Calu3 (cell line): ENCODE measurements at regions not wholly inside any gene's neighbourhood (a gene's known extent, or its start where the extent isn't known, plus 50 kb on each side); places are given as distances from the start of the nearest gene placed in this dataset.

ENCODE experiments used
- BruUV-seq: library from RNA; stranded (reverse); fragments of 400-500 nt; replicated peaks from 2 replicates; lab custom pipeline; 2021; lab: Mats Ljungman, UMichigan
- CTCF ChIA-PET: fragments of 300-600 bp; sonication (Branson Sonifier 250); formaldehyde crosslinking; loops from one replicate; lab custom pipeline; 2022; ENCODE audit warnings: antibody characterized with exemption; lab: Charles Lee
- DNase-seq: peaks from one replicate; pipeline ENCODE4 v3.0.0; 2022
- H3K27ac Mint-ChIP-seq: one replicate; pipeline ENCODE4 v1.8.0; 2022; ENCODE audit warnings: mixed read lengths; ENCODE audit not compliant: unreplicated experiment
- H3K27me3 Mint-ChIP-seq: one replicate; pipeline ENCODE4 v1.8.0; 2022; ENCODE audit warnings: mixed read lengths; ENCODE audit not compliant: unreplicated experiment
- H3K36me3 Mint-ChIP-seq: one replicate; pipeline ENCODE4 v1.8.0; 2022; ENCODE audit warnings: mild to moderate bottlenecking, moderate library complexity, mixed read lengths; ENCODE audit not compliant: insufficient read depth, unreplicated experiment
- H3K4me1 Mint-ChIP-seq: one replicate; pipeline ENCODE4 v1.8.0; 2022; ENCODE audit warnings: mild to moderate bottlenecking, low read depth, mixed read lengths; ENCODE audit not compliant: unreplicated experiment
- H3K4me3 Mint-ChIP-seq: one replicate; pipeline ENCODE4 v1.8.0; 2022; ENCODE audit warnings: mild to moderate bottlenecking, low read depth, moderate library complexity, mixed read lengths; ENCODE audit not compliant: unreplicated experiment
- H3K9me3 Mint-ChIP-seq: one replicate; pipeline ENCODE4 v1.8.0; 2022; ENCODE audit warnings: low read depth, mixed read lengths; ENCODE audit not compliant: unreplicated experiment
- intact Hi-C: fragments of 100-400 bp; cut with micrococcal nuclease; formaldehyde crosslinking; loops from one replicate; pipeline ENCODE4 v1.10.0; 2022; ENCODE audit not compliant: unreplicated experiment
- TF ChIP-seq, protein P1 (sequence below): fragments of 200-600 bp; IDR thresholded peaks from one replicate; pipeline ENCODE4 v1.8.0; 2022; ENCODE audit warnings: antibody characterized with exemption; ENCODE audit not compliant: unreplicated experiment

DNA sequence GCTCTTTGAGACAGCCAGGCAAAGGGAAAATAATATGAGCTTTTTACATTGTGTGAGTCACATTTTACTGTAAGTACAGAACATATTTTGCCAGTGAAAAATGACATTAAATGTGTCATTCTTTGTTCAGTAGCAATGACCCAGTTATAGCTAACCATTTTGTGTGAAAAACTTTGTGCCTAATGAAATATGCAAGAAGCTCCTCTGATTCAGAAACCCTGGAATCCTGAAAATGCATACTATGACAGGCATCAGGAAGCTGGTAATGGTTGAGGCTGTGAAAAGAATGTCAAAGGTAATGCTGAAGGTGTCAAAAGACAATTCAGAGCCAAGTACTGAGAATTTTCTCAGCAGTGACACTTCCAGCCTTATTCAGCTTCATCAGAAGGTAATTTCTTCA is 549.5 kb upstream of the SMIM31 start:
- H3K27me3 Mint-ChIP-seq = no peaks in the 10 kb centered on the region
- TF ChIP-seq, protein P1, sequence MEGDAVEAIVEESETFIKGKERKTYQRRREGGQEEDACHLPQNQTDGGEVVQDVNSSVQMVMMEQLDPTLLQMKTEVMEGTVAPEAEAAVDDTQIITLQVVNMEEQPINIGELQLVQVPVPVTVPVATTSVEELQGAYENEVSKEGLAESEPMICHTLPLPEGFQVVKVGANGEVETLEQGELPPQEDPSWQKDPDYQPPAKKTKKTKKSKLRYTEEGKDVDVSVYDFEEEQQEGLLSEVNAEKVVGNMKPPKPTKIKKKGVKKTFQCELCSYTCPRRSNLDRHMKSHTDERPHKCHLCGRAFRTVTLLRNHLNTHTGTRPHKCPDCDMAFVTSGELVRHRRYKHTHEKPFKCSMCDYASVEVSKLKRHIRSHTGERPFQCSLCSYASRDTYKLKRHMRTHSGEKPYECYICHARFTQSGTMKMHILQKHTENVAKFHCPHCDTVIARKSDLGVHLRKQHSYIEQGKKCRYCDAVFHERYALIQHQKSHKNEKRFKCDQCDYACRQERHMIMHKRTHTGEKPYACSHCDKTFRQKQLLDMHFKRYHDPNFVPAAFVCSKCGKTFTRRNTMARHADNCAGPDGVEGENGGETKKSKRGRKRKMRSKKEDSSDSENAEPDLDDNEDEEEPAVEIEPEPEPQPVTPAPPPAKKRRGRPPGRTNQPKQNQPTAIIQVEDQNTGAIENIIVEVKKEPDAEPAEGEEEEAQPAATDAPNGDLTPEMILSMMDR = no peak
- DNase-seq = peak; percentile 10
- BruUV-seq = no TSS peak
- peaks cover 17% of the 10 kb centered on the region for H3K4me1 Mint-ChIP-seq
- intact Hi-C loops = no loop called here
- peak overlapping the region; percentile 73 for H3K27ac Mint-ChIP-seq
- no peaks in the 10 kb centered on the region for H3K36me3 Mint-ChIP-seq
- peaks cover 8% of the 10 kb centered on the region for H3K9me3 Mint-ChIP-seq
- CTCF ChIA-PET = no interaction called here
- no peak overlapping the region for H3K4me3 Mint-ChIP-seq

DNA sequence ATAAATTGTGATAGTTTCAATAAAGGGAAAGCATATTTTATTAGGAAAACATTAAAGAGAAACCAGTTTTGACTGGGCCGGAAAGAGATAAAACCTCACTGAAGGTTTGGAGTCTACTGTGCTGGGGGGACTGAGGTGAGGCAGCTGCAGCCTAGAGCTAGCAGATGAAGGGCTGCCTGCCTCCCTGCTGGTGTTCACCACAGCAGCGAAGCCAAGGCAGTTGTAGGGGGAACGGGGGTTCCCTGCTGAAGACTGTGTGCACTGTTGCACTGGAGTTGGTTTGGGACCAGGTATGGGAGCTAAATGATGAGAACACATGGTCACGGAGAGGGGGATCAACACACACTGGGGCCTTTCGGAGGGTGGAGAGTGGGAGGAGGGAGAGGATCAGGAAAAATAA is 546.5 kb upstream of the SMIM31 start:
- peaks cover 6% of the 10 kb centered on the region for H3K9me3 Mint-ChIP-seq
- intact Hi-C loops = no loop called here
- BruUV-seq = no TSS peak
- no peak overlapping the region for H3K27ac Mint-ChIP-seq
- DNase-seq = no peak
- no peak overlapping the region for H3K4me3 Mint-ChIP-seq
- no peaks in the 10 kb centered on the region for H3K27me3 Mint-ChIP-seq
- CTCF ChIA-PET = no interaction called here
- peaks cover 37% of the 10 kb centered on the region for H3K4me1 Mint-ChIP-seq
- TF ChIP-seq, protein P1 = no peak
- no peaks in the 10 kb centered on the region for H3K36me3 Mint-ChIP-seq

DNA sequence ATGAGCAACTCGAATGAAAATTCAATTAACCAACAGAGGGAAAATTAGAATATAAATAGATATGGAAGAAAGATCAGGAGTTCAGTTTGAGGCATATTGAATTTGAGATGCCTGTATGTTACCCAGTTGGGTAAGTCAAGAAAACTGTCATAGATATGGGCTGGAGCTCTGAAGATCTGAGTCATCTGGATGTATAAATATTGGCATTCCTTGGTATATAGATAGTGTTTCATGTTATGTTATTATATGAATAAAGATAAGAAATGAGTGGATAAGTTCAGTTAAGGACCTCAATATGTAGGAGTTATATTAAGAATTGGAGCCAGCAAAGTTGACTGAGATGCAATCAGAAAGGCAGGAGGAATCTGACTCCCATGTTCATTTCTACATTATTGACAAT is 543.6 kb upstream of the SMIM31 start:
- H3K4me3 Mint-ChIP-seq = no peak overlapping the region
- no TSS peak for BruUV-seq
- CTCF ChIA-PET = no interaction called here
- no peak for DNase-seq
- H3K27me3 Mint-ChIP-seq = no peaks in the 10 kb centered on the region
- TF ChIP-seq, protein P1 = no peak
- peaks cover 3% of the 10 kb centered on the region for H3K9me3 Mint-ChIP-seq
- no peak overlapping the region for H3K27ac Mint-ChIP-seq
- intact Hi-C loops = no loop called here
- no peaks in the 10 kb centered on the region for H3K36me3 Mint-ChIP-seq
- peaks cover 26% of the 10 kb centered on the region for H3K4me1 Mint-ChIP-seq

DNA sequence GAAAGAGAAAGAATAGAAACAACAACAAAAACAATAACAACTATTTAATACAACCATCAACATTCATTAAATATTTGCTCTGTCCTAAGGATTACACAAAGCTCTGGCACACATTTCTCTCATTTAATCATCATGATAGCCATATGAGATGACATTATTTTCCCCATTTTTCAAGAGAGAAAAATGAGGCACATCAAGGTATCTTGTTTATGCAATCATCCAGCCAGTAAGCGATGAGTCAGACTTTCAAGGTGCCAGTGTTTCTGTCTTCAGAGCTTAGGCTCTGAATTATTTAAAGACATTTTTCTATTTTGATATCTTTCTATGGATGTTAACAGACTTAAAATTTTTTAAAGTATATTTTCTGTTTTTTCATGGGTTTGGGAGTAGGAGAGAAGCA is 541.8 kb upstream of the SMIM31 start:
- Mint-ChIP-seq H3K4me1 (peaks cover 26% of the 10 kb centered on the region), H3K4me3 (no peak overlapping the region), H3K36me3 (no peaks in the 10 kb centered on the region), H3K9me3 (peaks cover 3% of the 10 kb centered on the region), H3K27me3 (no peaks in the 10 kb centered on the region), H3K27ac (peak overlapping the region; percentile 10)
- TF ChIP-seq, protein P1 = no peak
- no peak for DNase-seq
- CTCF ChIA-PET = no interaction called here
- intact Hi-C loops = no loop called here
- no TSS peak for BruUV-seq
